H1 (cell line): ENCODE measurements at regions not wholly inside any gene's neighbourhood (a gene's known extent, or its start where the extent isn't known, plus 50 kb on each side); places are given as distances from the start of the nearest gene placed in this dataset.

Experiments used
- CTCF ChIA-PET: fragments of 300-600 bp; sonication (Branson Sonifier 250); formaldehyde crosslinking; loops from one replicate; lab custom pipeline; 2021; ENCODE audit not compliant: partially characterized antibody; lab: Charles Lee
- POLR2A ChIA-PET: fragments of 300-600 bp; sonication (Branson Sonifier 250); formaldehyde crosslinking; loops from one replicate; lab custom pipeline; 2021; ENCODE audit warnings: inconsistent platforms; ENCODE audit not compliant: partially characterized antibody; lab: Charles Lee
- DNase-seq, 2 experiments: peaks; one replicate each; pipeline versions ENCODE4 v3.0.0 to v3.0.0-alpha.2; 2010 to 2022; ENCODE audit warnings: low spot score in 2 of 2, low read depth in 1 of 2, mixed read lengths in 1 of 2
- FAIRE-seq: peaks from 2 replicates; lab custom pipeline; 2011; peaks lifted over from hg19 to GRCh38; lab: Jason Lieb, UNC
- H2AFZ ChIP-seq: 2 replicates; pipeline ENCODE4 v1.8.1; 2012; ENCODE audit warnings: low read length, inconsistent platforms
- H2AK5ac ChIP-seq: 2 replicates; pipeline ENCODE4 v1.6.1; 2013; ENCODE audit warnings: low read depth, low read length
- H2BK120ac ChIP-seq: replicated peaks from 2 replicates; pipeline ENCODE3; 2013; ENCODE audit warnings: low read depth, low read length, inconsistent platforms
- H2BK12ac ChIP-seq: 2 replicates; pipeline ENCODE4 v1.6.1; 2013; ENCODE audit warnings: low read depth, low read length
- H2BK15ac ChIP-seq: 2 replicates; pipeline ENCODE4 v1.6.1; 2013; ENCODE audit warnings: low read length
- H2BK20ac ChIP-seq: 2 replicates; pipeline ENCODE4 v1.6.1; 2013; ENCODE audit warnings: low read length
- H2BK5ac ChIP-seq: 2 replicates; pipeline ENCODE4 v1.6.1; 2013; ENCODE audit warnings: low read depth, low read length
- H3K14ac ChIP-seq: 2 replicates; pipeline ENCODE4 v1.6.1; 2013; ENCODE audit warnings: inconsistent platforms; ENCODE audit not compliant: insufficient read length
- H3K18ac ChIP-seq: 2 replicates; pipeline ENCODE4 v1.6.1; 2013; ENCODE audit warnings: low read length; ENCODE audit errors: extremely low read depth
- H3K23ac ChIP-seq: 2 replicates; pipeline ENCODE4 v1.6.1; 2013; ENCODE audit warnings: inconsistent platforms; ENCODE audit not compliant: insufficient read length
- H3K23me2 ChIP-seq: 2 replicates; pipeline ENCODE4 v1.6.1; 2013; ENCODE audit warnings: low read depth, low read length
- H3K27ac ChIP-seq: 2 replicates; pipeline ENCODE4 v1.6.1; 2011; ENCODE audit warnings: low read depth, low read length, inconsistent platforms
- H3K27me3 ChIP-seq, 4 experiments: replicated peaks in 1 of 4; 1 replicate in 1 of 4; 2 replicates in 3 of 4; pipeline versions ENCODE4 v1.6.1 to v1.8.1; 2011 to 2013; ENCODE audit warnings: low read length in 3 of 4, mild to moderate bottlenecking in 3 of 4, inconsistent platforms in 2 of 4, mixed read lengths in 2 of 4, moderate library complexity in 1 of 4; ENCODE audit not compliant: control insufficient read depth in 3 of 4, insufficient read depth in 3 of 4; ENCODE audit errors: extremely low read depth in 1 of 4
- H3K36me3 ChIP-seq, 4 experiments: 2 replicates each; pipeline versions ENCODE4 v1.6.1 to v1.8.1; 2011 to 2013; ENCODE audit warnings: mild to moderate bottlenecking in 4 of 4, low read length in 3 of 4, moderate library complexity in 2 of 4, control low read depth in 1 of 4, inconsistent platforms in 1 of 4; ENCODE audit not compliant: insufficient read depth in 4 of 4, control insufficient read depth in 2 of 4
- H3K4ac ChIP-seq: replicated peaks from 2 replicates; pipeline ENCODE3; 2013; ENCODE audit warnings: low read length, low read depth, mixed read lengths, inconsistent platforms; ENCODE audit not compliant: insufficient read length
- H3K4me1 ChIP-seq, 4 experiments: replicated peaks in 1 of 4; 1 replicate in 1 of 4; 2 replicates in 3 of 4; pipeline versions ENCODE4 v1.6.1 to v1.8.1; 2011 to 2013; ENCODE audit warnings: low read length in 3 of 4, inconsistent platforms in 2 of 4, mixed read lengths in 1 of 4; ENCODE audit not compliant: insufficient read depth in 4 of 4, control insufficient read depth in 3 of 4
- H3K4me2 ChIP-seq, 2 experiments: 2 replicates each; pipeline versions ENCODE4 v1.6.1 to v1.8.1; 2011 to 2013; ENCODE audit warnings: low read depth in 2 of 2, low read length in 2 of 2, control low read depth in 1 of 2, inconsistent platforms in 1 of 2, mild to moderate bottlenecking in 1 of 2; ENCODE audit not compliant: insufficient read depth in 1 of 2
- H3K4me3 ChIP-seq, 4 experiments: fragments of 200-600, 300-600 bp in 1 of 4; sonication (generic), shearing (Covaris generic), sonication (Bioruptor Twin) in 1 of 4; 2 replicates each; pipeline versions ENCODE4 v1.5.1 to v1.8.1; 2011 to 2016; ENCODE audit warnings: low read length in 4 of 4, low read depth in 3 of 4, control low read depth in 2 of 4, inconsistent platforms in 2 of 4, mild to moderate bottlenecking in 2 of 4, mixed read lengths in 1 of 4, moderate library complexity in 1 of 4; ENCODE audit not compliant: insufficient read depth in 2 of 4; ENCODE audit errors: extremely low read depth in 1 of 4
- H3K56ac ChIP-seq: replicated peaks from 2 replicates; pipeline ENCODE3; 2013; ENCODE audit warnings: low read depth, mild to moderate bottlenecking, mixed read lengths, low read length, inconsistent platforms; ENCODE audit not compliant: insufficient read length
- H3K79me1 ChIP-seq: 2 replicates; pipeline ENCODE4 v1.6.1; 2013; ENCODE audit warnings: low read depth, low read length, control low read depth
- H3K79me2 ChIP-seq, 2 experiments: 2 replicates each; pipeline versions ENCODE4 v1.6.1 to v1.8.1; 2012 to 2013; ENCODE audit warnings: low read length in 2 of 2, mild to moderate bottlenecking in 2 of 2, inconsistent platforms in 1 of 2; ENCODE audit not compliant: insufficient read depth in 2 of 2, control insufficient read depth in 1 of 2
- H3K9ac ChIP-seq, 4 experiments: replicated peaks in 1 of 4; 1 replicate in 1 of 4; 2 replicates in 3 of 4; pipeline versions ENCODE4 v1.6.1 to v1.8.1; 2011 to 2013; ENCODE audit warnings: low read depth in 3 of 4, low read length in 3 of 4, control low read depth in 2 of 4, mild to moderate bottlenecking in 2 of 4, moderate library complexity in 2 of 4, inconsistent platforms in 1 of 4; ENCODE audit errors: extremely low read depth in 1 of 4
- H3K9me3 ChIP-seq, 2 experiments: 2 replicates each; pipeline versions ENCODE4 v1.6.1 to v1.8.1; 2012 to 2013; ENCODE audit warnings: mild to moderate bottlenecking in 2 of 2, moderate library complexity in 2 of 2, control low read depth in 1 of 2, inconsistent platforms in 1 of 2, low read depth in 1 of 2, low read length in 1 of 2, mixed read lengths in 1 of 2; ENCODE audit not compliant: insufficient read depth in 2 of 2
- H4K20me1 ChIP-seq, 2 experiments: replicated peaks in 1 of 2; 2 replicates each; pipeline versions ENCODE3 to v1.8.1; 2011 to 2013; ENCODE audit warnings: inconsistent platforms in 2 of 2, low read length in 2 of 2, mild to moderate bottlenecking in 1 of 2; ENCODE audit not compliant: insufficient read depth in 2 of 2, control insufficient read depth in 1 of 2
- H4K5ac ChIP-seq: 2 replicates; pipeline ENCODE4 v1.6.1; 2013; ENCODE audit warnings: low read length, low read depth, mixed read lengths, inconsistent platforms; ENCODE audit not compliant: insufficient read length
- H4K8ac ChIP-seq: 2 replicates; pipeline ENCODE4 v1.8.0; 2013; ENCODE audit warnings: mild to moderate bottlenecking, moderate library complexity, low read length, inconsistent platforms; ENCODE audit not compliant: insufficient read depth; ENCODE audit errors: extremely low read depth
- H4K91ac ChIP-seq: replicated peaks from 2 replicates; pipeline ENCODE3; 2013; ENCODE audit warnings: low read length, mixed read lengths, inconsistent platforms; ENCODE audit not compliant: insufficient read length
- BRCA1 ChIP-seq: IDR thresholded peaks from 2 replicates; pipeline ENCODE4 v1.6.1; 2012; ENCODE audit warnings: low read depth, low read length, improper control_type of control experiment
- CBX8 ChIP-seq: fragments of 300-800, 300-1000 bp; sonication (generic); IDR thresholded peaks from 2 replicates; pipeline ENCODE4 v1.7.1; 2016; ENCODE audit warnings: low read depth, low read length, borderline replicate concordance
- JUND ChIP-seq: IDR thresholded peaks from 2 replicates; pipeline ENCODE4 v1.6.1; 2011; ENCODE audit warnings: mild to moderate bottlenecking, improper control_type of control experiment, low read length
- RAD21 ChIP-seq, 2 experiments: IDR thresholded peaks in 1 of 2; conservative IDR thresholded peaks in 1 of 2; 2 replicates each; pipeline ENCODE4 v1.6.1; 2011; ENCODE audit warnings: low read depth in 2 of 2, low read length in 2 of 2, improper control_type of control experiment in 1 of 2, inconsistent platforms in 1 of 2, mild to moderate bottlenecking in 1 of 2, moderate library complexity in 1 of 2
- SIRT6 ChIP-seq: IDR thresholded peaks from one replicate; pipeline ENCODE4 v1.7.1; 2012; ENCODE audit warnings: low read length, inconsistent platforms
- SUZ12 ChIP-seq: fragments of 200-600 bp; sonication (generic); IDR thresholded peaks from 2 replicates; pipeline ENCODE4 v1.6.1; 2012; ENCODE audit warnings: mild to moderate bottlenecking, inconsistent platforms, low read length, moderate library complexity, mixed read lengths
- WGBS, 2 experiments: shearing (Covaris generic) in 1 of 2; methylation state at CpG; one replicate each; pipeline versions ENCODE4 v1.1.6 to v1.1.7; 2013 to 2015; ENCODE audit warnings: low lambda C conversion rate in 2 of 2, mixed read lengths in 2 of 2, inconsistent platforms in 1 of 2, low coverage in 1 of 2, missing lambda C conversion rate in 1 of 2; ENCODE audit not compliant: insufficient replicate concordance in 2 of 2, insufficient coverage in 1 of 2, insufficient read length in 1 of 2; ENCODE audit errors: extremely low coverage in 1 of 2, missing lambda C conversion rate in 1 of 2; 5-methylcytosine and 5-hydroxymethylcytosine counted together

DNA sequence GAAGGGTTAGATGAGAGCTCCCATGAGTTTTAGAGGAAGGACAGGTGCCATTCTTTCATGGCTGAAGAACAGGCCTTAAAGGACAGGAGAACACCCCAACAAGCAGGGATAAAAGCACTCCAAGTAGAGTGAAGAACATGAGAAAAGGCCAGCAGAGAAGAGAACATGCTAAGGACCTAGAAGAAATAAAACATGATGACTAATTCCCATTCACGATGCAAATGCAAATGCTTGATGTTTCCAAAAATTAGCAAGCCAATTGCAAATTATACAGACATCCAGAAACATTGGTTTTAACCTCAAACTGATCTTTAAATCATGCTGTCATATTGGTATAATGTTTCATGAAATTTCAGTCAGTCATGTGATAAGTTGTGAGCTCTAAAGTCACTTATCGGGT, 241.7 kb downstream of the CNTN3 start:
- WGBS, 2 experiments = 98% methylated on average over 2 of the region's 2 CpGs; no CpG with 5 or more reads in 1 of the 2 experiments

More for the DNA sequence above, 241.7 kb downstream of the CNTN3 start:
- Histone ChIP-seq H2BK15ac (no peak overlapping the region), H4K8ac (no peak overlapping the region), H3K36me3 (no peaks in the 10 kb centered on the region), H3K79me2 (no peaks in the 10 kb centered on the region), H3K27ac (no peak overlapping the region), H3K79me1 (no peaks in the 10 kb centered on the region), H3K18ac (no peak overlapping the region), H3K14ac (no peak overlapping the region), H2AFZ (no peak overlapping the region), H3K9ac (peak overlapping the region in 1 of 4 experiments; percentile 34; a peak in 1 of 7 replicates), H2BK12ac (no peak overlapping the region), H3K56ac (no peak overlapping the region), H4K20me1 (no peaks in the 10 kb centered on the region), H2BK120ac (no peak overlapping the region), H3K4me1 (0 out of 7 replicates have a peak, but pooled peaks cover 0 to 2% (median 0%) of the 10 kb centered on the region in 4 experiments), H3K4me3 (no peak overlapping the region), H3K23me2 (no peaks in the 10 kb centered on the region), H3K4ac (no peak overlapping the region), H3K9me3 (peaks cover 2 to 6% of the 10 kb centered on the region in 2 experiments; a peak in 2 of 4 replicates), H2AK5ac (no peak overlapping the region), H2BK20ac (no peak overlapping the region), H2BK5ac (no peak overlapping the region), H3K27me3 (no peaks in the 10 kb centered on the region), H4K91ac (no peak overlapping the region), H3K23ac (no peak overlapping the region), H4K5ac (no peak overlapping the region), H3K4me2 (no peak overlapping the region)
- FAIRE-seq = no peak
- ChIA-PET POLR2A (no interaction called here), CTCF (interaction anchor here (0.6 kb wide), 1 partner anchor 19 kb away, joined by 4 read pairs; no protein-coding TSS in a partner anchor)
- TF ChIP-seq RAD21 (IDR thresholded peaks at IDR 0.05 in 1 of 2, conservative IDR thresholded peaks at IDR 0.05 in 1 of 2; ENCODE audit: low read depth in 2 of 2, low read length in 2 of 2) = no peak
- no peak for TF ChIP-seq BRCA1
- TF ChIP-seq JUND = no peak
- no peak for TF ChIP-seq CBX8
- no peak for TF ChIP-seq SUZ12
- TF ChIP-seq SIRT6 = no peak
- no peak for DNase-seq
